Bronchial epithelial cell (primary cell): ENCODE measurements at regions not wholly inside any gene's neighbourhood (a gene's known extent, or its start where the extent isn't known, plus 50 kb on each side); places are given as distances from the start of the nearest gene placed in this dataset.
"Not testable (repeated sequence)": the region's sequence is repeated elsewhere in the genome, so short reads cannot be mapped to it uniquely, and the experiment has no call there.

Experiments
- DNase-seq: peaks from one replicate; pipeline ENCODE4 v3.0.0-alpha.2; 2010; ENCODE audit warnings: low read depth
- FAIRE-seq: peaks from 2 replicates; lab custom pipeline; 2011; peaks lifted over from hg19 to GRCh38; lab: Jason Lieb, UNC
- H3K27me3 ChIP-seq: 2 replicates; pipeline ENCODE4 v1.5.1; 2011; ENCODE audit warnings: low read length; ENCODE audit not compliant: control insufficient read depth, insufficient read depth
- H3K36me3 ChIP-seq: 2 replicates; pipeline ENCODE4 v1.5.1; 2011; ENCODE audit warnings: low read length; ENCODE audit not compliant: control insufficient read depth, insufficient read depth
- H3K4me3 ChIP-seq: 2 replicates; pipeline ENCODE4 v1.5.1; 2011; ENCODE audit warnings: mild to moderate bottlenecking, low read depth, low read length, control low read depth
- TF ChIP-seq, protein P1 (sequence below): IDR thresholded peaks from 2 replicates; pipeline ENCODE4 v1.5.1; 2011; ENCODE audit warnings: mild to moderate bottlenecking, moderate library complexity, low read length, control low read depth, inconsistent platforms; ENCODE audit not compliant: insufficient read depth, severe bottlenecking

DNA sequence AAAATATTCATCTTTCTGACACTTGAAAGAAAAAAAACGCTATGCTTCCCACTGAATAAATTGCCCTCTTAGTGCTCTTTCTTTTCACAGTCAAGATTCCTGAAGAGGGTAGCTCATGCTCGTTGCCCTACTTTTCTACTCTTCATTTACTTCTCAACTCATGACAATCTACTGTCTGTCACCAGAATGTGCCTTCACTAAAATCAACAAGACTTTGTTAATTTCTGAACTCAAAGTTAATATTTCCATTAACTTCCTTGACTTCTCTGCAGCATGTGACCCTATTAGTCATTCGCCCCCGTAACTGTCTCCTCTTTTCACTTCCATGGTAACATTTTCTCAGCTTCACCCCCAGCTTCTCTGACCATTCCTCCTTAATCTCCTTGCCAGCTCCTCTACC is 98.9 kb upstream of the MAPRE2 start:
- DNase-seq = no peak
- FAIRE-seq = no peak

DNA sequence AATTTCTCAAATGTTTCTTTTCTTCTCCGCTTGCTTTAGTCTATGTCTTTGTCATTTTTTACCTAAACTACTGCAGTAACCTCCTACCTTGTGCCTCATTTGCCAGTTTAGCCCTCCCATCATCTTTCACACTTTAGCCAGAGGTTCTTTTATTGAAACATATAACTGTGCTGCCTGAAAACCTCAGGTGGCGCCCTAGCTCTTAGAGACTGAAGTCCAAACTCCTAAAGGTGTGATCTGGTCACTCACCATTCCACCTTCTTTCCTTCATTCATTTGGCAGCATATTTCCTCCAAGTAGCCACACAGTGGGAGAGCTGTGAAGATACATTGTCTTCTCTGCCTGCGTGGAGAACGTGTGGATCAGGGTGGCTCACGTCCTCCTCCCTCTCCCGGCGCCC is 98.2 kb upstream of the MAPRE2 start:
- no peak for FAIRE-seq
- H3K4me3 ChIP-seq = no peak overlapping the region
- no peaks in the 10 kb centered on the region for H3K36me3 ChIP-seq
- TF ChIP-seq, protein P1, sequence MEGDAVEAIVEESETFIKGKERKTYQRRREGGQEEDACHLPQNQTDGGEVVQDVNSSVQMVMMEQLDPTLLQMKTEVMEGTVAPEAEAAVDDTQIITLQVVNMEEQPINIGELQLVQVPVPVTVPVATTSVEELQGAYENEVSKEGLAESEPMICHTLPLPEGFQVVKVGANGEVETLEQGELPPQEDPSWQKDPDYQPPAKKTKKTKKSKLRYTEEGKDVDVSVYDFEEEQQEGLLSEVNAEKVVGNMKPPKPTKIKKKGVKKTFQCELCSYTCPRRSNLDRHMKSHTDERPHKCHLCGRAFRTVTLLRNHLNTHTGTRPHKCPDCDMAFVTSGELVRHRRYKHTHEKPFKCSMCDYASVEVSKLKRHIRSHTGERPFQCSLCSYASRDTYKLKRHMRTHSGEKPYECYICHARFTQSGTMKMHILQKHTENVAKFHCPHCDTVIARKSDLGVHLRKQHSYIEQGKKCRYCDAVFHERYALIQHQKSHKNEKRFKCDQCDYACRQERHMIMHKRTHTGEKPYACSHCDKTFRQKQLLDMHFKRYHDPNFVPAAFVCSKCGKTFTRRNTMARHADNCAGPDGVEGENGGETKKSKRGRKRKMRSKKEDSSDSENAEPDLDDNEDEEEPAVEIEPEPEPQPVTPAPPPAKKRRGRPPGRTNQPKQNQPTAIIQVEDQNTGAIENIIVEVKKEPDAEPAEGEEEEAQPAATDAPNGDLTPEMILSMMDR = no peak
- H3K27me3 ChIP-seq = no peaks in the 10 kb centered on the region
- no peak for DNase-seq

More for the DNA sequence above, 98.9 kb upstream of the MAPRE2 start:
- Histone ChIP-seq H3K4me3 (no peak overlapping the region), H3K36me3 (no peaks in the 10 kb centered on the region), H3K27me3 (no peaks in the 10 kb centered on the region)
- TF ChIP-seq, protein P1 = no peak

DNA sequence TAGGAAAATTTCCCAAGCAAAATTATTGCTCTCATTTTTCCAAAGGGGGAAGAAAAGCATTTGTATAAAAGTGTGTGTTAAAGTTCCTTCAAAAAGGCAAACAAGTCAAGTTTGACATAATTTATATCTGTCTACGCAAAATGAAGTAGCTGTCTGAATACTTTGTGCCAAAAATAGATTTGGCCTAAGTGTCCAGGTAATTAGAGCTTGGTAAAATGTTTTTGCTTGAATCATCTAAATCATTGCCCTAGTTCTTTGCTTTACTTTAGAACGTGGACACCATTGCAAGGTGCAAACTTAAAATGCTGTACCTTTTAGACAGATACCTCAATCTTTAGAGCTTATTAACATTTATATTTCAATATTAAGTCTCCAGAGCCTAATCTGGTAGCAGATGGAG is 97.6 kb upstream of the MAPRE2 start:
- TF ChIP-seq, protein P1 = no peak
- FAIRE-seq = no peak
- H3K27me3 ChIP-seq = no peaks in the 10 kb centered on the region
- no peaks in the 10 kb centered on the region for H3K36me3 ChIP-seq
- no peak overlapping the region for H3K4me3 ChIP-seq
- no peak for DNase-seq

DNA sequence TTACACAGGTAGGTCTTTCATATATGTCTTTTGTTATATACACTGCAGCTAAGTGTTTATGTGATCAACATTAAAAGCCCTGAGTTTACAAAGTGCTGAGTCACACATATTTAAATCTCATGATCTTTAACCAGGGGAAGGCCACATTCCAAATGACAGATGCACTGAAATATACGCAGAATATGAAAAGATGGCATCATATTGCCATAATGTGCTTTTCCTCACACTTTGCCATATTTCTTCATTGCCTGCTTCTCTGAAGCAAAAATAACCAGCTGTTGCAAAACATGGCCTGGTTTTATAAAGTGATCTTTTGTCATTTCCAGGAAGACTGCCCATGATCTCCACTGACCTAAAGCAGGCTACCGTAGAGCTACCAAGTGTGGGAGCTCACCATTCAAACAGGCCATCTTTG is 93.5 kb upstream of the MAPRE2 start:
- no peaks in the 10 kb centered on the region for H3K27me3 ChIP-seq
- no peak overlapping the region for H3K4me3 ChIP-seq
- FAIRE-seq (no peak), DNase-seq (peak; percentile 40)
- no peaks in the 10 kb centered on the region for H3K36me3 ChIP-seq
- TF ChIP-seq, protein P1 = no peak

DNA sequence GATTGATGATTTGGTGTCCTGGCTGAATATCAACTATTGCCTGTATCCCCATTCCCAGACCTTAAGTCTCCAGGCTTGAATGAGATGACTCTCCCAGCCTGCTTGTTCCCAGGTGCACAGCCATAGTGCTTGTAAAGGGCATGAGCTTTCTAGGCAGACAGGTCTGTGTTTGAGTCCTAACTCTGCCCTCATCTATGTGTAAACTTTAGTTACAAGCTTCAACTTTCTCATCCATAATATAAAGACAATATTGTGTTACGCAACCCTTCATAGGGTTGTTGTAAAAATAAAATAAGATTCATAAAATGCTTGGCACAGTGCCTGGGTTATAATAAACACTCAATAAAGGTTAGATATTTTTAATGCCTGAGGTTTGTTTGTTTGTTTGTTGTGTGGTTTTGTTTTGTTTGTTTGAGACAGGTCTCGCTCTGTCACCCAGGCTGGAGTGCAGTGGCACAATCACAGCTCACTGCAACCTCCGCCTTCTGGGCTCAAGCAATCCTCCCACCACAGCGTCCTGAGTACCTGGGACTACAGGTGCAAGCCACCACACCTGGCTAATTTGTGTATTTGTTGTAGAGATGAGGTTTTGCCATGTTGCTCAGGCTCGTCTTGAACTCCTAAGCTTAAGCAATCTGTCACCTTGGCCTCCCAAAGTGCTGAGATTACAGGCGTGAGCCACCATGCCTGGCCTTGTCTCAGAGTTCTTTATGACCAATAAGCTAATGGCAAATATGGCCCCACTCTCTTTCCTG is 89.4 kb upstream of the MAPRE2 start:
- no peaks in the 10 kb centered on the region for H3K27me3 ChIP-seq
- H3K36me3 ChIP-seq = no peaks in the 10 kb centered on the region
- TF ChIP-seq, protein P1 = no peak
- no peak overlapping the region for H3K4me3 ChIP-seq
- no peak for DNase-seq
- no peak for FAIRE-seq

DNA sequence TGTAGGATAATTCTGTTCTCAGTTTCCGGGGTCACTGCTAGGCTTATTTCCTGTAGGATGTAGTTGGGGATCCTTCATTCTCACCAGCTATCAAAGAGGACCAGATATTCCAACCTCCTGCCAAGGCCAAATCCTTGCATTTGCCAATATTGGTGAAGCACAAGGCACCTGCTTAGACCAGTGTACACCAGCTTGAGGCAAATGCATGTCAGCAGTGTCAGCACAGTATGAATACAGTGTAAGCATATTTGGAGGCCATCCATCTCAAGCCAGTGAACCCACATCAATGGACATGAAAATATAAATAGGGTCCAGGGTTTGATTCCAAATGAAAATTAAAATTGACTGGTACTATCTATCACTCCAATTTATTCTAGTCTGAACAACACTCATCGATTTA is 88.0 kb upstream of the MAPRE2 start:
- H3K27me3 ChIP-seq = no peaks in the 10 kb centered on the region
- no peaks in the 10 kb centered on the region for H3K36me3 ChIP-seq
- TF ChIP-seq, protein P1 = no peak
- DNase-seq = no peak
- H3K4me3 ChIP-seq = no peak overlapping the region
- no peak for FAIRE-seq

DNA sequence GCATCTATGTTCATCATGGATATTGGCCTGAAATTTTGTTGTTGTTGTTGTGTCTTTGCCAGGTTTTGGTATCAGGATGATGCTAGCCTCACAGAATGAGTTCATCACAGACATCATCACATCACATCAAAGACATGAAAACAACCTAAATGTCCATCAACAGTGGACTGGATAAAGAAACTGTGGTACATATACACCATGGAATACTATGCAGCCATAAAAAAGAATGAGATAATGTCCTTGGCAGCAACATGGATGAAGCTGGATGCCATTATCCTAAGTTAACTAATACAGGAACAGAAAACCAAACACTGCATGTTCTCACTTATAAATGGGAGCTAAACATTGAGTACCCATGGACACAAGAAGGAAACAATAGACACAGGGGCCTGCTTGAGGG is 85.7 kb upstream of the MAPRE2 start:
- not testable (repeated sequence) for DNase-seq, H3K27me3 ChIP-seq, H3K36me3 ChIP-seq, FAIRE-seq, H3K4me3 ChIP-seq
